HG02943 (cell line): ENCODE measurements at regions not wholly inside any gene's neighbourhood (a gene's known extent, or its start where the extent isn't known, plus 50 kb on each side); places are given as distances from the start of the nearest gene placed in this dataset.

Experiments used
- ATAC-seq: cut with Tn5 transposase; IDR thresholded peaks from one replicate; pipeline ENCODE4 v1.9.1; 2021; ENCODE audit warnings: mild to moderate bottlenecking, low read depth, moderate library complexity; ENCODE audit not compliant: unreplicated experiment

DNA sequence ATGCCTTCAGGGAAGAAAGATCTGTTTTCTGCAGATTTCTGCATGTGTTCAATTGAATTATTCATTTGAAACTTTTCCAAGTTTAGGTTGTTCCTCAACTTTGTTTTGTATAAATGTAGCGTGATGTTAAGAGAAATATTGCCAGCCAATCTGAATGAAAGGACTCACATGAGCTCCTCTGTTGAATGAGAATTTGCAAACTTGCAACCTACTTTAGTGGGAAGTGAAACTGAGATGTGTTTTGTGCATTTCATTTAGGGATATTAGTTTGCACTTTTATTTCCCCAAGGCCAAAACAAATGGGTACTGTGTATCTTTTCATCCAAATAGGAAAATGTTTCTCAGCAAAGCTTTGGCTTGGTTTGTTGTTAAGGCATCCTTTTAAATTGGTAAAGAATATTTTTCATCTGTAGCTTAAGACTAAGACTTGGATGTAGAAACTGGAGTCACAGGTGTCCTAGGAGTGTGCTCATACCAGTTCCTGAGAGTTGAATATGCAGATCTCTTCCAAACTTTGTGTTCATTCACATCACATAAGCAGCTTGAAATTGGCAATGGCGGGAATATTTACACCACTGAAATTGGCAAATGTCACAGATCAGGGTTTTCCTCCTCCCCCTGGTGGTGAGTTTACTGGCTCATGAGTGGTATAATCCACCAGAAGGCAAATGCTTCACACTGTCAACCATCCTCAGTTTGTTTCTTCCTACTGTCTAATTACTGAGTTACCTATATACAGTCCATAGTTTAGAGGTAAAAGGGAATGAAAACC lies 193.6 kb upstream of the BANK1 start:
- no peak for ATAC-seq

GRCh38 chr4:101594588-101594987 lies 195.9 kb upstream of the BANK1 start:
- no peak for ATAC-seq

GRCh38 chr4:101593666-101594065 lies 196.9 kb upstream of the BANK1 start:
- no peak for ATAC-seq

DNA sequence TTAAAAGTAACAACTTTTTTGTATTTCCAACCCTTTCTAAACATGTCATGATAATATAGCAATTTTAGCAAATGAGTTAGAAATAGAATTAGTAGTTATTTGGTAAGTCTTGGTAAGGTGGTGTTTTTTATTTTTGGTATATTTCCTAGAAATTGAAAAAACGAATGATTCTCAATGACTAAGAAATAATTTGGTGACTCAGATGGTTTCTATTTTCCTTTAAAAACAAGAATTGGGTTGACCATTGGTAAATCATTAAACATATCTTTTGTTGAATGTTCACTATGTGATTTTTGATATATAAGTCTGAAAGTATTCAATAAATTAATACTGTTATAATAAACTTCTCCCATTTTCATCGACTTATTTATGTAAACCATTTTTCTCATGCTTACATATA lies 206.2 kb upstream of the BANK1 start:
- no peak for ATAC-seq

DNA sequence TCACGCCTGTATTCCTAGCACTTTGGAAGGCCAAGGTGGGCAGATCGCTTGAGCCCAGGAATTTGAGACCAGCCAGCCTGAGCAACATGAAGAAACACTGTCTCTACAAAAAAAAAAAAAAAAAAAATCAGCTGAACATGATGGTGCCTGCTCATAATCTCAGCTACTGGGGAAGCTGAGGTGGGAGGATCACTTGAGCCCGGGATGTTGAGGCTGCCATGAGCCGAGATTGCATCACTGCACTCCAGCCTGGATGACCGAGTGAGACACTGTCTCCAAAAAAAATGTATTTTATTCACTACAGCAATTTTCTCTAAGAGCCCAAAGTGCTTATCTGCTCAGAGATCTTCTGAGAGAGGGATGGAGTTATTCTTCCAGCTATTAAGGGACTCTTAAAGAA lies 215.8 kb upstream of the PPP3CA start:
- ATAC-seq, result no peak

GRCh38 chr4:101556842-101557241 lies 209.5 kb upstream of the PPP3CA start:
- no peak for ATAC-seq

DNA sequence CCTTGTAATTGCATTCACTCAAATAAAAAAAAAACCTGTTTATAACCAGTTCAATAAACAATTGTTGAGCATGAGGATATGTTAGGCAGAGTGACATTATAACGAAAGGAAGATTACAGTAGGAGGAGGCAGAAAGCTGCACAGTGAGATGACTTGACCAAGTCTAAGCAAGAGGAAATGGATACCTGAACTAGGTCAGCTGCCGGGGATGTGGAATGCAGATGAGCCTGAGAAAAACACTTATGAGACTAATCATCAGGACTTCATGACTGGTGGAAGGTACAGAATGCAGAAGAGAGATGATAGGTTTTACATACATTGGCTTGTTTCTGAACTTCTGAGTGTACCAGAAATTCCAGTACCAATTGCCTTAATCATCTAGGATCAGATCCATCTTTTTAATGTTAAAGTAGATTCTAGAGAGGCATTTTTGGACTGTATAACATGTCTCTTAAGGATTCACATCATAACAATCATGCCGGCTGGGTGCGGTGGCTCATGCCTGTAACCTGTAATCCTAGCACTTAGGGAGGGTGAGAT lies 208.1 kb upstream of the PPP3CA start:
- ATAC-seq, result no peak

DNA sequence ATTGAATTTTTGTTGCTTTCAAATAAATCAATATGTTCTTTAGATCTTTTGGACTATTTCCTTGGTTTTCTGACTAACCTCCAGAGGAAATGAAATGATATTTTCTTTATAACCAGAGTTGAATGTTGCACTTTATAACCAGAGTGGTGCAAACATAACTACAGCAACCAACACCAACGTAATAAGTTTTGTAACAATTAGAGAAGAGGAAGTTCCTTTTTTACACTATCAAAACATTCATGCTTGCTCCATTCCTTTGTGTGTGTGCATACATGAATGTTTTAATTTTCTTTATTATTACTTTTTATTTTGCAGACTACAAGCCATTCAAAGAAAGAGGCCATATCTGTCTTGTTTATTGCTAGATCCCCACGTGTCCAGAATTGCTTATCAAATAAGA lies 193.0 kb upstream of the PPP3CA start:
- ATAC-seq, result no peak

- ATAC-seq, result no peak
Measured at GRCh38 chr4:101528526-101528925, 181.2 kb upstream of the PPP3CA start.

- ATAC-seq, result no peak
Measured at GRCh38 chr4:101527188-101527587, 179.9 kb upstream of the PPP3CA start.

GRCh38 chr4:101515566-101515965 lies 168.2 kb upstream of the PPP3CA start:
- no peak for ATAC-seq

GRCh38 chr4:101515099-101515498 lies 167.8 kb upstream of the PPP3CA start:
- ATAC-seq, result no peak

GRCh38 chr4:101512416-101512815 lies 165.1 kb upstream of the PPP3CA start:
- no peak for ATAC-seq

DNA sequence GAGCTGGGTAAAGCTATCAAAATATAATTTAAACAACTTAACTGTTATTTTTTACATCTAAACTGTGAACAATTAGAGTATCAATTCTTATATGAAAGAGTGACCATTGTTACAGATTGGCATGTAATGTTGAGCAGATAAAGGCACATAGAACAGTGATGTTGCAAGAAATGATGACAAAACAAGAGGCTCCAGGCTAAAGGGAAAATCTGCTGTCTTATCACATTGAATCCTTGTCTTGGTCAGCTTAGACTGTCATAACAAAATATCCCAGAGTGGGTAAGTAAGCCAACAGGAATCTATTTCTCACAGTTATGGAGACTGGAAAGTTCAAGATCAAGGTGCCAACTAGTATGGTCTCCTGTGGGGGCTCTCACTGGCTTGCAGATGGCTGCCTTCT lies 154.1 kb upstream of the PPP3CA start:
- ATAC-seq, result no peak

DNA sequence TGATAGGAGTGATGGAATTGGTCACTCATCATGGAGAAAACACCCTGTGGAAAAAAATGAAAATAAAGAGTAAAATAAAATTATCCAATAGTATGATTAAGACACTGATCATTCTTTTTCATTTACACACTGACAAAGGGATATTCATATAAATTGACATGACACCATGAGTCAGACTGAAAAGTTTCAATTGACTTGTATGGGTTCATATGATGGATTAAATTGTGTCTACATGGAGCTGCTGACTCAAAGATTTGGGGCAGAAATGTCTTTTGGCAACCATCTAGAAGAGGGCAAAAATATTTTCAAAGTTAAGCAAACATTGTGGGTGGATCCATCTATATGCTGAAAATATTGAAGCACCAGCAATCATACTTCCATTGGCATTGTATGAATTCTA lies 153.4 kb upstream of the PPP3CA start:
- ATAC-seq, result no peak

DNA sequence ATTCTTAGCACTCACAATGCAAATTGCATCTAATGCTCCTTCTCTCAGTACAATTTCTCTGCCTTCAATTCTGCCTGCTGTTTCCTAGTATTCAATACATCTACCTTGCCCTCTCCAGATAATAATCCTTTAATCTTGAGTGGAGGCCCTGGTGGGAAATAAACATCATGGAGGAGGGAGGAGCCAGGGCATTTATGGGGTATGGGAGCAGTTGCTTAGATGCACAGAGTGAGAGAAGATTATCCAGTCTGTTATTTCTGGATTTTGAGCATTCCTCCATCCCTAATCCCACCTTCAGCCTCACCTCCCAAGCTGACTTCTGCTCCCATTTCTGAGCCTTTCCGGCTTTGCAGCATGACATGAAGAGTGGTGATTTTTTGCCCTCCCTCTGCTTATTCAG lies 127.9 kb upstream of the PPP3CA start:
- ATAC-seq, result no peak

DNA sequence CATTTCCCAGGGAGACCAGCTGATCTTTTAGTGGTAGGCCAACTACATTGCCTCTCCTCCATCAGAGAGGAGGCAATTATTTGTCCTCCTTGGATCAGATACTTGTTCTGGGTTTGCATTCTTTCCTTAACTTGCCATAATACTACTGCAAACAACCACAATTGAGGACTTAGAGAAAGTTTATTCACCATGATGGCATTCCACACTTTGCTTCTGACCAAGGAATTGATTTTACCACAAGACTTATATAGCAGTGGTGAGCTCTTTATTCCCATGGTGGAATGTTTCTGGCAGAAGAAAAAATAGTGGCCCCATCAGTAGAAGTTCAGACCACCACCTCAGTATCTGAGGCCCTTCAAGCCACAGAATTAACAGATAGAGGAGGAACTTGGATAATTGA lies 123.9 kb upstream of the PPP3CA start:
- no peak for ATAC-seq

GRCh38 chr4:101464596-101464995 lies 117.3 kb upstream of the PPP3CA start:
- no peak for ATAC-seq

- no peak for ATAC-seq
Measured at GRCh38 chr4:101458914-101459313, 111.6 kb upstream of the PPP3CA start.

DNA sequence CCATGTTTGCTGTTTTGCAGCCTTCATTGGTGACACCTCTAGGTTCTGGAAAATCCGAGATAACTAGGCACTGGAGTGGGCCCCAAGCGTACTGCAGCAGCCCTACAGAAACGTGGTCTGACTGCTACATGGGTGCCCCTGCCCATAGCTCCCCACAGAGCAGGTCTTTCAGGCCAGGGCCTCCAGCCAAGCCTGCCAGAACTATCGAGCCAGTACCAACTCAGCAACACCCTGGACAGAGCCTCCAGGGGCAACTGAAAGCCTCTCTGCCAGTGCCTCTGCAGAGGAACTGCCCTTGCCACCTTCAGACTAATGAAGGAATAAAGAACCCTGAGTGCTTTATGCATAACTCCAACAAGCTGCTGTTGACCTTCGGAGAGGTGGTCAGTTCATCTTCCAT lies 111.1 kb upstream of the PPP3CA start:
- ATAC-seq, result no peak

GRCh38 chr4:101451086-101451485 lies 103.8 kb upstream of the PPP3CA start:
- no peak for ATAC-seq

- no peak for ATAC-seq
Measured at GRCh38 chr4:101441446-101441845, 94.1 kb upstream of the PPP3CA start.

DNA sequence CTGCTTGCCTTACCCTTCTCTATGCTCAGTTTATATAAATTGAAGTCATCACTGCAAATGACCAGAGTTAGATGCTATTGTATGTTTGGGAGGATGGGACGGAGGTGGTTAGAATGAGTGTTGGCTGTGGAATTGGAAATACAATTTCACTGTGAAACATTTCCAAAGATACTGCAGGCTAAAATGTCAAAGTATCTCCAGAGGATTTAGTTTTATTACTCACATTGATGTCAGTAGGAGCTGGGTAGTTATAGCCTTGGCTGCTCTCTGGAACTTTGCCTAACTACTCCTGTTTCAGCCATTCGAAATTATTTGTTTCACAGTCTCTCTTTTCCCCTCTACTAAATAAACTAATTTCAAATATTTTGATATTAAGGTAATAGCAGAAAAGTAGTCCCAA lies 92.6 kb upstream of the PPP3CA start:
- no peak for ATAC-seq
